Stimulated activated CD4-positive, alpha-beta T cell treated with anti-CD3 and anti-CD28 coated beads, Interleukin-12 subunit alpha, Interleukin-12 subunit beta, amount 100 ng/mL, for 24 hours (primary cell): ENCODE measurements at regions not wholly inside any gene's neighbourhood (a gene's known extent, or its start where the extent isn't known, plus 50 kb on each side); places are given as distances from the start of the nearest gene placed in this dataset.

Experiments
- DNase-seq, 2 experiments: peaks; one replicate each; pipeline ENCODE4 v3.0.0-alpha.2; 2020; ENCODE audit warnings: low read depth in 2 of 2

DNA sequence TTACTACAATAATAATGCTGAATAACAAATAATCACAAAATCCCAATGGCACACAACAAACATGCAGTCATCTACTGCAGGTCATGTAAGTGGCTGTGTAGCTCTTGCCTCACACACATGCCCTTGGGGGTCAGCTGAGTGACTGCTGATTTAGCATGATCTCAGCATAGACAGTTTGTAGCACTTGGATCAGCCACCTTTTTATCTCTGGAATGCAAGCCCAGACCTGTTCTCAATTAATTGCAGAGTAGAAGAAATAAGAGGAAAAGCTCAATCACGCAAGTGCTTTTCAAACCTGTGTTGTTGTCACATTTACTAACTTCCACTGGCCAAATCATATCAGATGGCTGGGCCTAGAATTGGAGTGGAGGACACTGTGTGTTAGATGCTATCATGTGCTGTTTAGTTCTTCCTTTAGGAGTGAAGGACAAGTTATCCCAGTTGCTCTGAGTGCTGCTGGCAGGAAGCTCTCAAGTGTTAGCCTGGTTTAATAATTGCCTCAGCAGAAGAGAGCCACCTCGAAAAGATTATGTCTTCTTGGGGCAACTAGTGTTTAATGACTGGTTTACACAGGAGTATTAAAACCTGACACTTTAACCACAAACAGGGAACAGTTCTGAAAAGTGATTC is 128.3 kb upstream of the EPHA5 start:
- no peak for DNase-seq

GRCh38 chr4:65791812-65792308 is 121.6 kb upstream of the EPHA5 start:
- no peak for DNase-seq

GRCh38 chr4:65791111-65791811 is 121.0 kb upstream of the EPHA5 start:
- no peak for DNase-seq

DNA sequence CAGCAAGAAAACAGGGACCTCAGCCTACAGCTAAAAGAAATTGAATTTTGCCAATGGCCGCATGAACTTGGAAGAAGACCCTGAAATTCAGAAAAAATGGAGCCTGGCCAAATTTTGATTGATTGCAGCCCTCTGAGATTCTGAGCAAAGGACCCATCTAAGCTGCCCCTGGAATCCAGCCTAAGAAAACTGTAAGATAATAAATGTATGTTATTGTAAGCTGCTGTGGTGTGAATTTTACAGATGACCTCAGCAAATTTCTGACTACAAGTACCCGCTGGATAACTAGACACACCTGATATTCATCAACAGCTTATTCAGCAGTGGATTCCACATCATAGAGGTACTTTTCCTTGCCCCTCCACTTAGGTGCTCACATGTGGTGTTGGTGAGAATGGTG is 119.5 kb upstream of the EPHA5 start:
- DNase-seq, result no peak

- no peak for DNase-seq
These were observed 119.1 kb upstream of the EPHA5 start for GRCh38 chr4:65789341-65789740.

GRCh38 chr4:65777270-65777669 is 107.0 kb upstream of the EPHA5 start:
- no peak for DNase-seq

DNA sequence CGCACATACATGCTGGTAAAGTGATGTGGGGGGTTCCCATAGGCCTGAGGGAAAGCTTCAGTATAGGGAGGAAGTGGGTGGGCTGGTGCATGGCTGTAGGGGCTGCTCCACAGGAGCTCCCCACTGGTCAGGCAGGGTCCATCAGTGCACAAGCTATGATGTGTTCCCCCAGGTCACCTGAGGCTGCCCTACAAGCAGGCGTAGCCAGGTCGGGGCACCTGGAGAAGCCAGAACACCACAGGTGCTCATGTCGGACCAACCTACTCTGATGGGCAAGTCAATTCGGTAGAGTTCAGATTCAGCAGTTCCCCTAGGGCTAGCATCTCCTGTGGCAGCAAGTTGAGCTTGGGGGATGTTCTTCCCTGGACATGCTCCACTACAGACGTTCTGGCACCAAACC is 103.3 kb upstream of the EPHA5 start:
- no peak for DNase-seq

DNA sequence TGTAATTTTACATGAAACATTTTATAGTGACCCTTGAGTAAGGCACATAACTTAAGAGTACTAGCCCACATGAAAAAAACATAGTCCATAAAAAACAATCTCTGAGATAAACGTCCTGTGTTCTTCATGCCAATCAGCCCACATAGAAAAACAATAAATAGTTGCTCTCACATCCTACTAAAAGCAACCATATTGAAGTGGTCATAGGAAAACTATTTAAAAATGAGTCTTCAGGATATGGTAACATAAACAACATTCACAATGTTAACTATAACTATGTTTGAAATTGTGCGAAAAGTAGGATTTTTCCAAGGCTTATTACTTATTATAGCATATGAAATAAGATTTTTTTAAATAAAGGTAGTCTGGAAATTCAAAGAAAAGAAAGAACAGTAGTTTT is 77.1 kb upstream of the EPHA5 start:
- DNase-seq, result no peak

GRCh38 chr4:65738134-65738533 is 67.8 kb upstream of the EPHA5 start:
- no peak for DNase-seq

GRCh38 chr4:65737672-65738071 is 67.4 kb upstream of the EPHA5 start:
- no peak for DNase-seq

GRCh38 chr4:65724973-65725372 is 54.7 kb upstream of the EPHA5 start:
- DNase-seq, result no peak
